ENCODE measurements at regions not wholly inside any gene's neighbourhood (a gene's known extent, or its start where the extent isn't known, plus 50 kb on each side); places are given as distances from the start of the nearest gene placed in this dataset.
"Not testable (repeated sequence)": the region's sequence is repeated elsewhere in the genome, so short reads cannot be mapped to it uniquely, and the experiment has no call there.

DNA sequence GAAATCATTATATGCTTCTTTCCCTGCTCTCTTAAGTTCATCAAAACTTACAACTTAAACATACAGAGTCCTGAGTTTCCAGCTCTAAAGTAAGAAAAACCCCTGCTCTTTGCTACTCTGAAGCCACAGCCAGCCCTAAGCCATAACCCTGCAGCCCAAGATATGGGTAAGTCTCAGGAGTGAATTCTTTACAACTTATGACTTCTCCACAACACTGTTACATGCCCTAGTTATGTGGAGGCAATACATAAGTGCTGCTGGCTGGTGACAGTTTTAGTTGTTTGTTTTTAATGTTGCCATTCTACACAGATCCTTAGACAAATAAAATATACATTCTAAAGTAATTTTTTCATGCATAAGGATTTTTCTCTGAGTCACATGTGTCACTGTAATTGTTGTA lies 100.2 kb downstream of the FBXO8 start:
- Histone ChIP-seq H3K27me3 (ENCODE audit: insufficient read depth, low read length) (no peaks in the 10 kb centered on the region), H3K9ac (ENCODE audit: low read depth, low read length) (no peak overlapping the region), H3K4me3 (ENCODE audit: low read length) (no peak overlapping the region), H3K27ac (ENCODE audit: low read length) (no peak overlapping the region), H3K36me3 (ENCODE audit: insufficient read depth, low read depth, low read length) (no peaks in the 10 kb centered on the region), H3K4me1 (ENCODE audit: insufficient read depth, low read length) (no peaks in the 10 kb centered on the region), H3K9me3 (ENCODE audit: insufficient read depth, low read depth, low read length) (no peaks in the 10 kb centered on the region)

DNA sequence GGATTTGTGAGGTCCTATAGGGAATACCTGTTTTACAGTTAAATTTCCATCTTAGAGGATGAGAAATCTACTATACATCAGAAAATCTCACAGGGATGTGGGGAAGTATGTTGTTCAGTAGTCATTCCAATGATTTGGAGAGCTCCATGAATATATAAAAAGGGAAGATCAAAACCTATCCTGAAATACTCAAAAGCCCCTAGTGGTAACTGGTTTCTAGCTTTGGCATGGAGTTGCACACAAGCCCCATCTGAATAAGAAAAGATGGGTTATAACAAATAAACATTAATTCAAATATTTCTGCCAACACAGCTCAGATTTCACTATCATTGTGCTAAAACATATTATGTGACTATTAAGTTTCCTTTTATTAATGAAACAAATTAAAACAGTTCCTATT lies 101.6 kb downstream of the FBXO8 start:
- no peaks in the 10 kb centered on the region for H3K36me3 ChIP-seq (ENCODE audit: insufficient read depth, low read depth, low read length)
- H3K9me3 ChIP-seq (ENCODE audit: insufficient read depth, low read depth, low read length), result no peaks in the 10 kb centered on the region
- no peaks in the 10 kb centered on the region for H3K27me3 ChIP-seq (ENCODE audit: insufficient read depth, low read length)
- no peak overlapping the region for H3K9ac ChIP-seq (ENCODE audit: low read depth, low read length)
- H3K4me3 ChIP-seq (ENCODE audit: low read length), result no peak overlapping the region
- H3K27ac ChIP-seq (ENCODE audit: low read length), result no peak overlapping the region
- H3K4me1 ChIP-seq (ENCODE audit: insufficient read depth, low read length), result no peaks in the 10 kb centered on the region

DNA sequence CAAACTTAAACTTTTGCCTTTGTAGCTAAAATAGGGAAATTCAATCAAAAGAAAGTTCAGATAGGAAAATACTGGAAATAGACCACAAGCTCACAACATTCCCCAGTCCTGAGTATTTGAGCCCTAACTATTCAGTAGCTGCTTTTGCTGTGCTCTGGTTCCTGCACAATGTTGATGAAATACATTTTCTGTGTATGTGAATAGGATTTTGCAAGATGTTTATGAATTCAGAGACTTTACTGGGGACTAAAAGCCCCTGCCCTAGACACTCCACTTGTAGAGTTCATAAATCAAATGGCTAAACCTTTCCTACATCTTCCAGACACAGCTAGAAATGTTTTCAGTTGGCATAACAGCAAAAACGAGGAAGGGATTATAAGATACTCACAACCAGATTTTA lies 105.9 kb downstream of the FBXO8 start:
- Histone ChIP-seq H3K4me3 (ENCODE audit: low read length) (no peak overlapping the region), H3K27me3 (ENCODE audit: insufficient read depth, low read length) (no peaks in the 10 kb centered on the region), H3K9me3 (ENCODE audit: insufficient read depth, low read depth, low read length) (no peaks in the 10 kb centered on the region), H3K9ac (ENCODE audit: low read depth, low read length) (no peak overlapping the region), H3K4me1 (ENCODE audit: insufficient read depth, low read length) (no peaks in the 10 kb centered on the region; the same call in 1 of the 2 replicates), H3K27ac (ENCODE audit: low read length) (no peak overlapping the region), H3K36me3 (ENCODE audit: insufficient read depth, low read depth, low read length) (no peaks in the 10 kb centered on the region)

DNA sequence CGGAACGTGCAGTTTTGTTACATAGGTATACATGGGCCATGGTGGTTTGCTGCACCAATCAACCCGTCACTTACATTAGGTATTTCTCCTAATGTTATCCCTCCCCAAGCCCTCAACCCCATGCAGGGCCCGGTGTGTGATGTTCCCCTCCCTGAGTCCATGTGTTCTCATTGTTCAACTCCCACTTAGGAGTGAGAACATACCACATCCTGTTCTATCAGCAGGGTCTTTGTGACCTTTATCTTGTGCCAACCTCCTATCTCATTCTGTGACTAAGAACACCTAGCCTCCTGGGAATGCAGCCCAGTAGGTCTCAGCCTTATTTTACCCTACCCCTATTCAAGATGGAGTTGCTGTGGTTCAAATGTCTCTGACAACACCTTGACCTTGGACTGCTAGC lies 107.6 kb downstream of the FBXO8 start:
- not testable (repeated sequence) for H3K9me3 ChIP-seq (ENCODE audit: insufficient read depth, low read depth, low read length); H3K27ac ChIP-seq (ENCODE audit: low read length); H3K4me1 ChIP-seq (ENCODE audit: insufficient read depth, low read length); H3K4me3 ChIP-seq (ENCODE audit: low read length); H3K27me3 ChIP-seq (ENCODE audit: insufficient read depth, low read length); H3K9ac ChIP-seq (ENCODE audit: low read depth, low read length); H3K36me3 ChIP-seq (ENCODE audit: insufficient read depth, low read depth, low read length)

DNA sequence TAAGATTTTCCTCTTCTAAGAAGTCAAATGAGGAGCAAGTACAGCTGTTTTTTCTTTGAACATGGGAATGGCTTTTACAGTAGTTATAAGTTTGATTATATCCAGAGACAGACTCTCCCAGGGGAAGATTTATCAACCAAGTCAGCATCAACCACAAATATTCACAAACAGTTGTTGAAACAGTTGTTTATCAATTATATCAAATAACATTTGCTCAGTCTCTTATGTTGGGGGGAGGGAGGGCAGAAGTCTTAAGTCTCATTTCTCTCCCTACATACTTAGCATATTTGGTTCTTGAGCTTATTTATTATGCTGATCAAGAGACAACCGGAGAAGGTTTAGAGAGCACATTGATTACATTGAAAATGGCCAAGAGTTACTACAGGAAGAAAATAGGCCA lies 110.1 kb downstream of the FBXO8 start:
- Histone ChIP-seq H3K4me1 (ENCODE audit: insufficient read depth, low read length) (no peaks in the 10 kb centered on the region; the same call in 1 of the 2 replicates), H3K9me3 (ENCODE audit: insufficient read depth, low read depth, low read length) (no peaks in the 10 kb centered on the region), H3K36me3 (ENCODE audit: insufficient read depth, low read depth, low read length) (no peaks in the 10 kb centered on the region), H3K27me3 (ENCODE audit: insufficient read depth, low read length) (no peaks in the 10 kb centered on the region), H3K9ac (ENCODE audit: low read depth, low read length) (no peak overlapping the region), H3K27ac (ENCODE audit: low read length) (no peak overlapping the region), H3K4me3 (ENCODE audit: low read length) (no peak overlapping the region)

DNA sequence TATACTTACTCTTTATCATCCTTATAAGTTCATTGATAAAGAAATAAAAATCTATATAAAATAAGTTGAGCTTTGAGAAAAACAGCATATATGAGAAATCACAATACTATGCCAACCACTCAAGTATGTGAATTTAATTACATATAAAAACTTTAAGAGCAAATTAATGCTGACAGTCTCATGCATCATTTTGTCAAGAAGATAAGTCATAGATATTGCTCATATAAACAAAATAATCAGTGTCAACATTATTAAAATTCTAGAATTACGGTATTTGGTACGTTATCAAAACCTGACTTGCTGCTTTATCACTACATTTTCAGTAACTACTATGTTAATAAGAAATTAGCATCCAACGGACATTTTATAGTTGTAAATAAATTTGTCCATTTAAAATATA lies 111.2 kb downstream of the FBXO8 start:
- Histone ChIP-seq H3K4me1 (ENCODE audit: insufficient read depth, low read length) (no peaks in the 10 kb centered on the region; the same call in 1 of the 2 replicates), H3K27me3 (ENCODE audit: insufficient read depth, low read length) (no peaks in the 10 kb centered on the region), H3K36me3 (ENCODE audit: insufficient read depth, low read depth, low read length) (no peaks in the 10 kb centered on the region), H3K4me3 (ENCODE audit: low read length) (no peak overlapping the region), H3K9ac (ENCODE audit: low read depth, low read length) (no peak overlapping the region), H3K27ac (ENCODE audit: low read length) (no peak overlapping the region), H3K9me3 (ENCODE audit: insufficient read depth, low read depth, low read length) (no peaks in the 10 kb centered on the region)

DNA sequence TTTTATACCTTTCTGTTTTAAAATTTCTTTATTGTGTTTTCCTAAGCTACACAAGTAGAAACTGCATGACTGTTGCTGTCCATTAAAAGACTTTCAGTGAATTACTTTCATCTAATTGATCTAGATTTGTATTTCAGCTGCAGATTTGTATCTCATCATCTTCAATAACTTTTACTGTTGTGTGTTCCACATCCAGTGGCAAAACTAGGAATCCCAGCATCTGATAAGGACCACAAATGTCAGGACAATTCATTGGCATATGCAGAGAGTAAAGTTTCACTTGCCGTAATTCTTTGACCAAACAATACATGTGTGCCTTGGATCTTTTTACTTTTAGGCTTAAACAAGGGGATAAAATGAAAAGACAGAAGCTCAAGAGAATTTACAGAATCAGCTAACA lies 112.6 kb downstream of the FBXO8 start:
- Histone ChIP-seq H3K9ac (ENCODE audit: low read depth, low read length) (no peak overlapping the region), H3K27me3 (ENCODE audit: insufficient read depth, low read length) (no peaks in the 10 kb centered on the region), H3K27ac (ENCODE audit: low read length) (no peak overlapping the region), H3K36me3 (ENCODE audit: insufficient read depth, low read depth, low read length) (no peaks in the 10 kb centered on the region), H3K4me3 (ENCODE audit: low read length) (no peak overlapping the region), H3K4me1 (ENCODE audit: insufficient read depth, low read length) (no peaks in the 10 kb centered on the region; the same call in 1 of the 2 replicates), H3K9me3 (ENCODE audit: insufficient read depth, low read depth, low read length) (no peaks in the 10 kb centered on the region)

DNA sequence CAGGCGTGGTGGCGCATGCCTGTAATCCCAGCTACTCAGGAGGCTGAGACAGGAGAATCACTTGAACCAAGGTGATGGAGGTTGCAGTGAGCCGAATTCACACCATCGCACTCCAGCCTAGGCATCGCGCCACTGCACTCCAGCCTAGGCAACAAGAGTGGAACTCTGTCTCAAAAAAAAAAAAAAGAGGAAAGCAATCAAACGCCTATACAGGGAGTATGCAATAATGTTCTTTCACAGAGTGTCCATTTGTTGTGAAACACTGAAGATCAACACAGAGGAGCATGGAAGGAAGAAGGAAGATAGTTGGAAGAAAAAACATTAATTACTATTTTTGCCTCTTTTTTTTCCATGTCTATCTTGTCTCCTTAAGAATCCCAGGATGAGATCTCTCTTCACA lies 113.4 kb downstream of the FBXO8 start:
- H3K4me1 ChIP-seq (ENCODE audit: insufficient read depth, low read length), result no peaks in the 10 kb centered on the region; the same call in 1 of the 2 replicates
- H3K9ac ChIP-seq (ENCODE audit: low read depth, low read length), result no peak overlapping the region
- H3K4me3 ChIP-seq (ENCODE audit: low read length), result no peak overlapping the region
- H3K36me3 ChIP-seq (ENCODE audit: insufficient read depth, low read depth, low read length), result no peaks in the 10 kb centered on the region
- H3K27ac ChIP-seq (ENCODE audit: low read length), result no peak overlapping the region
- no peaks in the 10 kb centered on the region for H3K9me3 ChIP-seq (ENCODE audit: insufficient read depth, low read depth, low read length)
- no peaks in the 10 kb centered on the region for H3K27me3 ChIP-seq (ENCODE audit: insufficient read depth, low read length)

DNA sequence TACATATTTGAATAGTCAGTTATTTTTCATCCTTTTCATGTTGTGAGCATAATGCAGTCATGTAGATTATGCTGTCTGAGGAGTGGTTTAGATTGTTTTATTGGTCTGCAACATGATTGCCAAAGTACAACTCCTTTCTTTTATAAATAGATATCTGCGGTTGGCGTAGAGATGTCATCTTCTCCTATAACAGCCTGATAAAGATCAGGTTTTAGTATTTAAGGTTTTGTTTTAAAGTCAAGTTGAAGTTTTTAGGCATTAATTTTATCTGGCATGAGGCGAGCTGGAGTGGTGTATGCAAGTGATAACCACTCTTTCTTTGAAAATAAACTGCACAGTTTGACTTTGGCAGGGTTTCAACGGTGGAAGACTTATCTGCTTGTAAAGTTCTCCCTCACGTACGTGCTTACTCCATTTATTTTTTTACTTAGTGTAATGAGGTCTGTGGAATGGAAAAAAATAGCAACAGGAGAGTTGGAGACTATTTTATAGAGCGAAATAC lies 126.3 kb downstream of the FBXO8 start:
- H3K4me3 ChIP-seq (ENCODE audit: low read length), result no peak overlapping the region
- no peaks in the 10 kb centered on the region for H3K36me3 ChIP-seq (ENCODE audit: insufficient read depth, low read depth, low read length)
- H3K9me3 ChIP-seq (ENCODE audit: insufficient read depth, low read depth, low read length), result no peaks in the 10 kb centered on the region
- H3K27ac ChIP-seq (ENCODE audit: low read length), result no peak overlapping the region
- no peaks in the 10 kb centered on the region for H3K4me1 ChIP-seq (ENCODE audit: insufficient read depth, low read length)
- no peaks in the 10 kb centered on the region for H3K27me3 ChIP-seq (ENCODE audit: insufficient read depth, low read length)
- no peak overlapping the region for H3K9ac ChIP-seq (ENCODE audit: low read depth, low read length)

DNA sequence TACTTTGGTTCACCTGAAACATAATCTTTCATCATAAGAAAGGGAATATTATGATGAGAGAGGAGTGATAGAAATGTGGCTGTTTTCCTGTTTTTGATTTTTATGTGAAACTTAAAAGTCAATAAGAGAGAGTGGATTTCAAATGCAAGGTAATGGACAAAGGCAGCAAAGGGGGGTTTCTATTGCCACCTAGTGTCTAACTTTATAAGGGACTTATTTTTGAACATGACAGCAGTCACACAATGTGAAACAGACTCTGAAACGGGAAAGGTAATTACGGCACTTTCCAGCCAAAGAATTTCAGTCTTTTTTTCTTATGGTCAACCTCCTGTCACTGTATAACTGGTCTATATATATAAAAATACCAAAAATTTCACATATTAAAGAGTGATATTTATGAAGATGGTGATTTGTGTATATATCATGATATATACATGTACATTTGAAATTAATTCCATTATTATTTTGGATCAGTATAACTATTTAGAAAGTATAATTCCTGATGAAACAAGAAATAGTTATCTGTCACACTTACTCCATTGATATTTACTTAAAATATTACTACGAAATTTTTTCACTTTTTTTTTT lies 127.1 kb downstream of the FBXO8 start:
- H3K27ac ChIP-seq (ENCODE audit: low read length), result no peak overlapping the region
- H3K36me3 ChIP-seq (ENCODE audit: insufficient read depth, low read depth, low read length), result no peaks in the 10 kb centered on the region
- no peaks in the 10 kb centered on the region for H3K27me3 ChIP-seq (ENCODE audit: insufficient read depth, low read length)
- H3K9me3 ChIP-seq (ENCODE audit: insufficient read depth, low read depth, low read length), result no peaks in the 10 kb centered on the region
- no peak overlapping the region for H3K4me3 ChIP-seq (ENCODE audit: low read length)
- H3K4me1 ChIP-seq (ENCODE audit: insufficient read depth, low read length), result no peaks in the 10 kb centered on the region
- H3K9ac ChIP-seq (ENCODE audit: low read depth, low read length), result no peak overlapping the region

DNA sequence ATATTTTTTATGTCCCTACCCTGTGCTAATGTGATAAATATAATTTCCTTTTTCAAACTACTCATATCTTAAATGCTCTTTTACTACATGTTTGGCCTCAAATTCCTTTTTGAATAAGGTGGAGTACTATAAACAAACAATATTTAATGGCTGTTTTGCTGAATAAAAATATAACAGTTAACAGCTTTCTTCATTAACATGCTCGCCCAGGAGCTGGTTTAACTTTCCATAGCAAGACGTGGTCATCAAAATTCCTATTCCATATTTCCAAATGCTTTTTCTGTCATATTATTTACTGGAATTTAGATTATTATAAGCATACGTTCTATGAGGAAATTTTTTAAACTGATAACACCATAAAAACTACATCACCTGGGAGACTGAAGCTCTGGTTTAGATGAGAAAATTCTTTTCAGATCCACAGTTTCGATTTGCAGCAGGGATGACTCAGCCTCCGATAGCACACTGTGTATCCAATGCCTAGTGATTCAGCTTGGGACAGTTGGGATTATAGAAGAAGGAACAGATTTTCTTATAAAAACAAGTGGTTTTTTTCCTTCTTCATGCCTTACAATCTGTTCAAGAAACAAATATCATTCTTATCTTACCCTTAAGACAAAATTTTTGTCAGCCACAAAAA lies 129.1 kb downstream of the FBXO8 start:
- Histone ChIP-seq H3K36me3 (ENCODE audit: insufficient read depth, low read depth, low read length) (no peaks in the 10 kb centered on the region), H3K4me1 (ENCODE audit: insufficient read depth, low read length) (no peaks in the 10 kb centered on the region), H3K27me3 (ENCODE audit: insufficient read depth, low read length) (no peaks in the 10 kb centered on the region), H3K27ac (ENCODE audit: low read length) (no peak overlapping the region), H3K9me3 (ENCODE audit: insufficient read depth, low read depth, low read length) (no peaks in the 10 kb centered on the region), H3K9ac (ENCODE audit: low read depth, low read length) (no peak overlapping the region), H3K4me3 (ENCODE audit: low read length) (no peak overlapping the region)

DNA sequence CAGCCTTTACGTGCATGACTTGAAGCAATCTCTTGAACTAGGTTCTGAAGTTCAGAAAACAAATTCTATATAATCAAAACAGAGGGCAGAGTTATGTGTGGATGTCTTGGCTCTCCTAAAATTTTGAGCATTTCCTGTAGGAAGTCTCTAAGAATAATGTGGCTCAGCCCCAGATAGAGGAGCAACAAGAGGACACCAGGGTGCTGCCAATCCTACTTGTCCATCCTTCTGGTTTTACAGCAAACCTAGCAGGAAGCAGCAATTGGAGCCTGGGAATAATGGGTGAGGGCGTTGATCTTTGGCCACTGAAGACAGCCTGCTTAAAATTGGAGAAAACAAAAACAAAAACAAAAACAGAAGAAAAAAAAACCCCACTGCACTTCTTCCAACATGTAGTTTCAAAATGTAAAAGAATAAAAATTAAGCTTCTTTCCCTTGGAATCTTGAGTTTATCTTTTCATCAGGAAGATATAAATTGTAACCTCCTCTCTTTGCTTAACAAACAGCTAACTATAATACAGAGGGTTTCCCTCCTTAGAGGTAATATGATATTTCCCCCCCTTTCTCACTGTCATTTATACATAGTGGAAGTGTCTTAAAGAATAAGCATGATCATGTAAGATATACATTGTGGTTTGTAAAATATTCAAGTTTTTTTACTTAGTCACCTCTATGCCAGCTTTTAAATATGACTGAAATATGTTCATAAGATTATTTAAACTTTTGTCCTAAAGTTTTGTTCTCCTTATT lies 130.6 kb downstream of the FBXO8 start:
- H3K27me3 ChIP-seq (ENCODE audit: insufficient read depth, low read length), result no peaks in the 10 kb centered on the region
- H3K4me1 ChIP-seq (ENCODE audit: insufficient read depth, low read length), result no peaks in the 10 kb centered on the region
- no peak overlapping the region for H3K4me3 ChIP-seq (ENCODE audit: low read length)
- no peak overlapping the region for H3K27ac ChIP-seq (ENCODE audit: low read length)
- H3K9ac ChIP-seq (ENCODE audit: low read depth, low read length), result no peak overlapping the region
- no peaks in the 10 kb centered on the region for H3K9me3 ChIP-seq (ENCODE audit: insufficient read depth, low read depth, low read length)
- H3K36me3 ChIP-seq (ENCODE audit: insufficient read depth, low read depth, low read length), result no peaks in the 10 kb centered on the region
